Stimulated activated naive B cell treated with anti-CD40 and anti-IgM and Interleukin-4, amounts not matched to agents 10 μg/mL and 1 μg/mL and 100 μg/mL, for 72 hours (primary cell): ENCODE measurements at regions not wholly inside any gene's neighbourhood (a gene's known extent, or its start where the extent isn't known, plus 50 kb on each side); places are given as distances from the start of the nearest gene placed in this dataset.
A peak's percentile ranks its signal among the peaks of the same experiment; 100 is the strongest.
"Not testable (repeated sequence)": the region's sequence is repeated elsewhere in the genome, so short reads cannot be mapped to it uniquely, and the experiment has no call there.

ENCODE experiments used
- ATAC-seq, 2 donors: fragments of 150-1000 bp; cut with Tn5 transposase; replicated peaks; 2 replicates each; pipeline ENCODE4 v1.10.0; 2021; ENCODE audit warnings: moderate library complexity in 1 of 2
- DNase-seq: peaks from one replicate; pipeline ENCODE4 v3.0.0; 2021
- H3K27ac Mint-ChIP-seq: one replicate; pipeline ENCODE4 v1.8.0; 2022; ENCODE audit warnings: mild to moderate bottlenecking, mixed read lengths
- H3K27me3 Mint-ChIP-seq, 2 donors: one replicate each; pipeline ENCODE4 v1.8.0; 2022; ENCODE audit warnings: mixed read lengths in 2 of 2
- H3K36me3 Mint-ChIP-seq, 2 donors: one replicate each; pipeline ENCODE4 v1.8.0; 2022; ENCODE audit warnings: mixed read lengths in 2 of 2, mild to moderate bottlenecking in 1 of 2
- H3K4me1 Mint-ChIP-seq, 2 donors: one replicate each; pipeline ENCODE4 v1.8.0; 2022; ENCODE audit warnings: mixed read lengths in 2 of 2, mild to moderate bottlenecking in 1 of 2
- H3K4me3 Mint-ChIP-seq, 2 donors: one replicate each; pipeline ENCODE4 v1.8.0; 2022; ENCODE audit warnings: mild to moderate bottlenecking in 2 of 2, mixed read lengths in 2 of 2, moderate library complexity in 1 of 2
- H3K9me3 Mint-ChIP-seq, 2 donors: one replicate each; pipeline ENCODE4 v1.8.0; 2022; ENCODE audit warnings: mixed read lengths in 2 of 2, mild to moderate bottlenecking in 1 of 2

DNA sequence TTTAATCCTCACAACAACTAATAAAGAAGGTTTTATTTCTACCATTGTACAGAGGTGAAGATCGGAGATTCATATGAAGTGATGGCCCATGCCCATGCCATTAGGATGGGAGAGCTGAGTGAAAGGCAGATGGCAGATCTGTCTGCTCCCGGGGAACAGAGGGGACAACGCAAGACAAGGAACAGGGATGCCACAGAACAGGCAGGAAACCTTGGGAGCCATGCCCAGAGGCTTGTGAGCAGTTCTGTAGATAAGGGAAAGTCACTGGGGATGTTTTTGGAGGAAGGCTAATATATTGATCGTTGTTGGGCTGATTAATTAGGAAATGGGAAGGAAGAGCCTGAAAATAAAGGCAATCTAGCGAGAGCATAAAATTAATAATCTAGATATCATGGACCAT is 73.1 kb upstream of the ITGB1 start:
- Mint-ChIP-seq H3K9me3 (no peaks in the 10 kb centered on the region), H3K4me3 (no peak overlapping the region), H3K36me3 (no peaks in the 10 kb centered on the region), H3K27me3 (peaks cover 2 to 5% of the 10 kb centered on the region in 2 donors), H3K4me1 (no peaks in the 10 kb centered on the region), H3K27ac (no peak overlapping the region)
- ATAC-seq (no peak), DNase-seq (no peak)

DNA sequence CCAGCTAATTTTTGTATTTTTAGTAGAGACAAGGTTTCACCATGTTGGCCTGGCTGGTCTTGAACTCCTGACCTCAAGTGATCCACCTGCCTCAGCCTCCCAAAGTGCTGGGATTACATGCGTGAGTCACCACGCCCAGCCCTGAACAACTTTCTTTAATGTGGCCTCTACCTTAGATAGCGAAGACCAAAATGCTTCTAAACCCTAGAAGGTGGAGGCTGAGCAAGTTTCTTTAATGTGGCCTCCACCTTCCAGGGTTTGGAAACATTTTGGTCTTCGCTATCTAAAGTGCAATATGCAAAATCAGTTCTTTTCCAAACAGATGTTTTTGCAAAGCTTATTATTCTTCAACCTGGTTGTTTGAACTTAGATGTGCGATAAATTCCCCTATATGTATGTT is 70.5 kb upstream of the ITGB1 start:
- not testable (repeated sequence) for ATAC-seq, H3K4me1 Mint-ChIP-seq, DNase-seq, H3K27me3 Mint-ChIP-seq, H3K27ac Mint-ChIP-seq, H3K4me3 Mint-ChIP-seq, H3K36me3 Mint-ChIP-seq, H3K9me3 Mint-ChIP-seq

DNA sequence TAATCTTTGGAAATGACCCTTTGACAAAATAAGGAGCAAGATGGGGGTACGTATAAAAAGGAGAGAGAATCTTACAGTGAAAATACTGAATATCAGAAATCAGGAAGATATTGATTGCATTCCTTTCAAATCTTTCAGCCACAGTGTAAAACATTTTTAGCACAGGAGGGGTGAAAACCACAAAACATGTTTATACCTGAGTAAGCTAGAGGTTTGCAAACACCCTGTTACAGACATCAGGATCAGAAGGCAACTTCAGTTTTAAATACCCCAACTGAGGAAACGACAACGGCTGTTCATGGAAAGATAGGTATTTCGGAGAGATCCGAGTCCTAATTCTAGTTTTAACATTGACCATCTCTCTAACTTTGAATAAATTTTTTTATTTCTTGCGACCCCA is 69.1 kb upstream of the ITGB1 start:
- Mint-ChIP-seq H3K9me3 (no peaks in the 10 kb centered on the region), H3K27ac (no peak overlapping the region), H3K36me3 (no peaks in the 10 kb centered on the region), H3K4me1 (no peaks in the 10 kb centered on the region), H3K4me3 (no peak overlapping the region), H3K27me3 (peaks cover 5 to 7% of the 10 kb centered on the region in 2 donors)
- ATAC-seq (no peak), DNase-seq (no peak)

DNA sequence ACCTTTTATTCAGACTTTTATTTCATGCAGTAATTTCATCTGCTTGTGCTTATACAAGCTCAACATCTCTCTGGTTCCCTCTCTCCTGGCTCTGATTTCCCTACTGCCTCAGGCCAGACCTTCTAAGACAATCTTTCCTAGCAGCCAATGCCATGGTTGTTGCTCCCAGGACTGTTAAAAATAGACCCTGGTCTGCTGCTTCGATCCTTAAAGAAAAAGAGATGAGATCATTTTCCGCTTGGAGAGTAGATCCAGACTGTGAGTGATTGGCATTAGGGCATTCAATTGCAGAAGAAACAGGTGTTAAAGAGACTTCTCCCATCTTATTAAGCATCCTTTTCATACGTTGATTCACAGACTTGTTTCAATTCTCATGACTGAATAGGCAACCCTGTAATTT is 68.4 kb upstream of the ITGB1 start:
- Mint-ChIP-seq H3K27me3 (peaks cover 5 to 7% of the 10 kb centered on the region in 2 donors), H3K4me1 (no peaks in the 10 kb centered on the region), H3K4me3 (no peak overlapping the region), H3K9me3 (no peaks in the 10 kb centered on the region), H3K36me3 (no peaks in the 10 kb centered on the region), H3K27ac (no peak overlapping the region)
- no peak for ATAC-seq
- DNase-seq: no peak

DNA sequence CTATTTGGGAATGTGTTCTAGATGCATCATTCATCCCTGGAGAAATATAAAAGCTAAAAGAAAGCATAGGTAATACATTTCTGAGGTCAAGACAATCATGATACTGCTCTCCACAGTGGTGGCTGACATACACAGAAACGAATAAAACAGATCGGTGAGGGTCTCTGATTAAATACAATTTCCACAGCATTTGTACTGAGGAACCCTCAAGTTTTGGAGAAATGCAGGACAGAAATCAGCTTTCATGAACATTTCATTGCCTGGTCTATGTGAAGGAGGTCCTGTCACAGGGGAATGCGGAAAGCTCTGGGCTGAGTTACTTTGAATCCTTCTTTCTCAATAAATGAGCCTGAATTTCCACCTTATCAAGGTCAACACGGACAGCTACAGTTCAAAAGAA is 67.9 kb upstream of the ITGB1 start:
- ATAC-seq: no peak
- H3K27ac Mint-ChIP-seq: no peak overlapping the region
- H3K27me3 Mint-ChIP-seq: peaks cover 0 to 7% of the 10 kb centered on the region in 2 donors
- no peaks in the 10 kb centered on the region for H3K36me3 Mint-ChIP-seq
- H3K9me3 Mint-ChIP-seq: no peaks in the 10 kb centered on the region
- H3K4me3 Mint-ChIP-seq: no peak overlapping the region
- no peak for DNase-seq
- H3K4me1 Mint-ChIP-seq: no peaks in the 10 kb centered on the region

DNA sequence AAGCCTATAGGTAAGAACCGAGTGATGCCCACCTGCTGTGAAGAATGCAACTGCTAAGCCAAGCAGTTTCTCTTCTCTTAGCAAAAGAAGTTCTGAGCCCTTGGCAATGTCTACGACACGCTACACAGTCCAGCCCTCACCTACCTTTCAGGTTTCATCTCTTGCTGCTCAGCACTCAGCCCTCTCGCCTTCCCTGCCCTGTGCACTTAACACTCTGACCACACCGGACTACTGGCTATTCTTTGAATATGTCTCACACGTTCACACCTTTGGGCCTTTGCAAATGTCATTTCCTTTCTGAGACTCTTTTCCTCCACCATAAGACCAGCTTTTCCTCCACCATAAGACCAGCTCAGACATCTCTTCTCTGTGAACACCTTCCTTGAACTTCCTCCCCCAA is 67.0 kb upstream of the ITGB1 start:
- no peak for ATAC-seq
- no peak overlapping the region for H3K4me3 Mint-ChIP-seq
- no peaks in the 10 kb centered on the region for H3K9me3 Mint-ChIP-seq
- H3K27ac Mint-ChIP-seq: no peak overlapping the region
- peaks cover 0 to 8% of the 10 kb centered on the region in 2 donors for H3K27me3 Mint-ChIP-seq
- no peaks in the 10 kb centered on the region for H3K4me1 Mint-ChIP-seq
- no peaks in the 10 kb centered on the region for H3K36me3 Mint-ChIP-seq
- no peak for DNase-seq

DNA sequence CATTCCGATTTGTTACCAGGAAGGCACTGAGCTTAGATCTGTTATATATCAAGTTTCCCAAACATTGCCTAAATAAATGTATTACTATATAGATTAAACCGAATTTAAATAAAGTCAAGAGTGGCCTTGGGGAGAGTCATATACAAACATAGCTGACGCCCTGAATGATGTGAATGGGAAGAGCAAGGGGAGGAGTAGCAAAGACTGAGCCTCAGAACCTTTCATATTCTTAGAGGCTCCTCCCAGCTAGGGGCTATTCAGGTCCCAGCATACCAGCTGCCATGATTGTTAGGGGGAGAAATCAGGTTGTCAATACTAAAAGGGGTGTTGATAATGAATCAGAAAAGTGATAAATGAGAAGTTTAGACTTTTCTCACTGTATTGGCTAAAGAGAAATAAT is 64.7 kb upstream of the ITGB1 start:
- no peaks in the 10 kb centered on the region for H3K9me3 Mint-ChIP-seq

DNA sequence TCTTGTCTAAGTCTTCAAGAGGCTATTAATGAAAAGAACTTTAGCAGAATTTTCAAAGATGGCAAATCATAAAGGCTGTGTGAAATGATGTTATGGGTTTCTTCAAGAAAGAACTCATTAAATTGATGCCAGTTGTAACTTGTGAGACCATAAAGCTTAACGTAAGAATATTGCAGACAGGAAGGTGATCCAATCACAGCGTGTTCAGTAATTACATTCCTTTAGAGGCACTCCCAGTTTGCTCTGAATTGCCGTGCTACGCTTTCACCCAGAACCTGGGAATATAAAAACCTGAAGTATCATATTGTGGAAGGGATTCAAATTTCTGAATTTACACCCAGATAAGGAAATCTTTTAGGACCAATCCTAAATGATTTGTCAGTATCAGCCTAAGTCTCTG is 64.1 kb upstream of the ITGB1 start:
- H3K27me3 Mint-ChIP-seq: peaks cover 8 to 16% of the 10 kb centered on the region in 2 donors
- no peaks in the 10 kb centered on the region for H3K36me3 Mint-ChIP-seq
- H3K4me1 Mint-ChIP-seq: no peaks in the 10 kb centered on the region
- H3K4me3 Mint-ChIP-seq: no peak overlapping the region
- DNase-seq: no peak
- ATAC-seq: no peak
- no peak overlapping the region for H3K27ac Mint-ChIP-seq
- H3K9me3 Mint-ChIP-seq: no peaks in the 10 kb centered on the region

More for the DNA sequence above, 64.7 kb upstream of the ITGB1 start:
- ATAC-seq: no peak
- no peaks in the 10 kb centered on the region for H3K4me1 Mint-ChIP-seq
- peaks cover 8 to 16% of the 10 kb centered on the region in 2 donors for H3K27me3 Mint-ChIP-seq
- no peaks in the 10 kb centered on the region for H3K36me3 Mint-ChIP-seq
- H3K4me3 Mint-ChIP-seq: no peak overlapping the region
- no peak for DNase-seq
- H3K27ac Mint-ChIP-seq: no peak overlapping the region

DNA sequence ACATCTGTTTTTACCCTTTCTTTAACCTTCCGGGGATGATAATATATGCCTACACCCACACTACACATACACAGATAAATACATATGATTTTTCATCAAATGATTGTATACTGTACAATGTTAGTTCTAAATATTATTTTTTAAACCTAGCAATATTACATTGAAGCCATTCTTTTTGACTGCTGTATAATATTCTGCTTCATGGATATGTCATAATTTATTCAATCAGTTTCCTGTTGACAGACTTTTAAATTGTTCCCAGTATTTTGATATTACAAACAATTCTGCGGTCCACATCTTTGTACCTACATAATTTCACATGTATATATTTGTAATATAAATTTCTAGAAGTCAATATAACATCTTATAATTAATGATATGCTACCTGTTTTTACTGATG is 59.0 kb upstream of the ITGB1 start:
- Mint-ChIP-seq H3K4me1 (no peaks in the 10 kb centered on the region), H3K36me3 (no peaks in the 10 kb centered on the region), H3K4me3 (no peak overlapping the region), H3K27ac (no peak overlapping the region), H3K27me3 (peaks cover 8 to 9% of the 10 kb centered on the region in 2 donors), H3K9me3 (no peaks in the 10 kb centered on the region)
- ATAC-seq (no peak), DNase-seq (no peak)

DNA sequence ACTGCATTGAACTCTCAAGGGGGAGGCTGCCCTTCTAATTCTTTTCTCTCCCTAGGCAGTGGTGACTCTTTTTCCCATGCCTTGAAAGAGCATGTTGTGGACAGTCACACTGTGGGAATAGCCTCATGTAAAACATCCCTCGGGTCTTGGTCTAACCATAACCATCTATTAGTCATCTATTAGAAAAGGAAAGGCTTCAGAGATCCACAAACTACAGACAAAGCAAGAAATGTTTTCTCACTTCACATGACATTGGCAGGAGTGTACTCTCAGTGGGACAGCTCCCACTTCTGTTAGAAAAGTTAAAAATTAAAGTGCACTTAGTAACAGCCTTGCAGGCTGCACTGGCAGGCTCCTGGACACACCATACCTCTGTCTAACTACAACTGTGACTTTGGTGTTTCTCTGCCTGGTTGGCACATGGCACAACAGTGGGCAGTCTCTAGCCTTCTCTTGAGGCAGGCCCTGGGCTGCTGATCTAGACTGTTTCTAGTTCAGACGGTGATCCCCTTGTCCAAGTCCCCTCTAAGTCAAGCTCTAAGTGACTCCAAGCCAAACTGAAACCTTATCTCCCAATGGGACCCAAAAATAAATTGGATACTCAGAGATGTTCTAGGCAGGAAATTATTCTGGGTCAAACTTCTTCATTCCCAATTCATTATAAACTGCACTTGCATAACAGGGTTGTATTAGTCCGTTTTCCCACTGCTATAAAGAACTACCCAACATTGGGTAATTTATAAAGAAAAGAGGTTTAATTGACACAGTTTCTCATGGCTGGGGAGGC is 57.9 kb upstream of the ITGB1 start:
- no peaks in the 10 kb centered on the region for H3K4me1 Mint-ChIP-seq
- ATAC-seq: no peak
- H3K27ac Mint-ChIP-seq: no peak overlapping the region
- H3K27me3 Mint-ChIP-seq: peaks cover 8 to 9% of the 10 kb centered on the region in 2 donors
- H3K9me3 Mint-ChIP-seq: no peaks in the 10 kb centered on the region
- H3K36me3 Mint-ChIP-seq: no peaks in the 10 kb centered on the region
- DNase-seq: no peak
- no peak overlapping the region for H3K4me3 Mint-ChIP-seq

DNA sequence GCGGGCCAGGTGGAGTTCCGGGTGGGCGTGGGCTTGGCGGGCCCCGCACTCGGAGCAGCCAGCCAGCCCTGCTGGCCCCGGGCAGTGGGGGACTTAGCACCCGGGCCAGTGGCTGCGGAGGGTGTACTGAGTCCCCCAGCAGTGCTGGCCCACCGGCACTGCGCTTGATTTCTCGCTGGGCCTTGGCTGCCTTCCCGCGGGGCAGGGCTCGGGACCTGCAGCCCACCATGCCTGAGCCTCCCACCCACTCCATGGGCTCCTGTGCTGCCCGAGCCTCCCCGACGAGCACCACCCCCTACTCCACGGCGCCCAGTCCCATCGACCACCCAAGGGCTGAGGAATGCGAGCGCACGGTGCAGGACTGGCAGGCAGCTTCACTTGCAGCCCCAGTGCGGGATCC is 55.3 kb upstream of the ITGB1 start:
- not testable (repeated sequence) for H3K36me3 Mint-ChIP-seq, H3K9me3 Mint-ChIP-seq, H3K4me3 Mint-ChIP-seq, H3K27ac Mint-ChIP-seq, DNase-seq, ATAC-seq
- Mint-ChIP-seq H3K4me1 (peaks cover 12 to 23% of the 10 kb centered on the region in 2 donors), H3K27me3 (peaks cover 28 to 31% of the 10 kb centered on the region in 2 donors)

DNA sequence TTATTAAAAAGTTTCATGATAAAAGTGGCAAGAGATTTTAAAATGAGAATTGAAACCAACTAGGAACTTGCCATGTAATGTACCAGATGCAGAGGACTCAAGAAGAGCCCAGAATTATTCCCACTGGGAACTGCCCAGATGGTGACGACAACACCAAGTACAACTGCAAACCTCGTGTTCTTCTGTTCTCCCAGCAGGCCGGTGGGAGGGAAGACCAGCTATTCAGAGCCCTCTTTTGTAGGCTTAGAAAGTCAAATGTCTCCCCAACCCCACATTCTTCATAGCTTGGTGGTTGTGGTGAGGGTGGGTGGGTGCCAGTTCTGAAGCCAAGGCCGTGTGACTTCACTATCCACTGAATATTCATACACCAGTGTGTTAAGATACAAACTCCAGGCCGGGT is 54.3 kb upstream of the ITGB1 start:
- ATAC-seq (no peak), DNase-seq (no peak)
- Mint-ChIP-seq H3K4me3 (no peak overlapping the region), H3K27me3 (peaks cover 22 to 24% of the 10 kb centered on the region in 2 donors), H3K27ac (no peak overlapping the region), H3K36me3 (no peaks in the 10 kb centered on the region), H3K9me3 (no peaks in the 10 kb centered on the region), H3K4me1 (peaks cover 12 to 23% of the 10 kb centered on the region in 2 donors)

DNA sequence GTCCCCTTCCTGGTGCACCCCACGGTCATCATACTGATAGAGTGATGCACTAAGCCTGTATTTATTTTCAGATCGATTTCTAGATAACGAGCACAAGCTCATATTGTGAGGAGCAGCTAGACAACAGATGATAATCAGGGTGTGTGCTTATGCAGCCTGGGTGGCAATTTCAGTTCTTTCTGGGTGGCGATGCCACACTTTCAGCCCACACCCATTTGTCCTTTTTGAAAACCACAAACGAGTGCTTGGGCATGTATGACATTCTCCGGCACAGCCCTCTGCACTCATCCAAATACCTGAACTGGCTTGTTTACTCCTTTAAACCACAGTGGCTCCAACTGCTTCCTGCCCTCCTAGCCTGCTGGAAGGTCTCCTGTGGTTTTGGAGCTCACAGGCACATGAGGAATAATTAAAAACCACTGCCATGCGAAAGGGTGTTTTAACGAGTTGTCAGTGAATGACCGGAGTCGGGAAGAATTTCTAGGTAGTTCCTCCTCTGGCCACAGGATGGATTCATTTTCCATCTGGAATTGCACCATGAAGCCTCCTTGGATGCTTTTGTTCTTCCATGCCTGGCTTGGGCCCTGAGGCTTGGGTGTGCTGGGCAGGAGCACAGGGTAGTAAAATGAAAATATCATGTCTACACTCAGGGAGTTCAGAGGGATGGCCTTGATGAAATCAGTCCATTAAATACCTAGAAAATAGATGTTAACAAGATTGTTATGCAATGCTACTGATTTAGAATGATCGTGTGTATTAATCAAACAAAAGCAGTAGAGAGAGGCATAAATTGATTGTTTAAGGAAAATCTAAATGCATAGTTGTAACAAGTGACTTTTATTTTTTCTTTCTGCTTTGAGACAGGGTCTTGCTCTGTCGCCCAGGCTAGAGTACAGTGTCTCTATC is 52.4 kb upstream of the ITGB1 start:
- Mint-ChIP-seq H3K9me3 (no peaks in the 10 kb centered on the region), H3K27me3 (peaks cover 22 to 24% of the 10 kb centered on the region in 2 donors), H3K27ac (no peak overlapping the region), H3K36me3 (no peaks in the 10 kb centered on the region), H3K4me1 (peaks cover 12 to 31% of the 10 kb centered on the region in 2 donors), H3K4me3 (no peak overlapping the region)
- DNase-seq (no peak), ATAC-seq (peak in 1 of 2 donors; percentile 46)

DNA sequence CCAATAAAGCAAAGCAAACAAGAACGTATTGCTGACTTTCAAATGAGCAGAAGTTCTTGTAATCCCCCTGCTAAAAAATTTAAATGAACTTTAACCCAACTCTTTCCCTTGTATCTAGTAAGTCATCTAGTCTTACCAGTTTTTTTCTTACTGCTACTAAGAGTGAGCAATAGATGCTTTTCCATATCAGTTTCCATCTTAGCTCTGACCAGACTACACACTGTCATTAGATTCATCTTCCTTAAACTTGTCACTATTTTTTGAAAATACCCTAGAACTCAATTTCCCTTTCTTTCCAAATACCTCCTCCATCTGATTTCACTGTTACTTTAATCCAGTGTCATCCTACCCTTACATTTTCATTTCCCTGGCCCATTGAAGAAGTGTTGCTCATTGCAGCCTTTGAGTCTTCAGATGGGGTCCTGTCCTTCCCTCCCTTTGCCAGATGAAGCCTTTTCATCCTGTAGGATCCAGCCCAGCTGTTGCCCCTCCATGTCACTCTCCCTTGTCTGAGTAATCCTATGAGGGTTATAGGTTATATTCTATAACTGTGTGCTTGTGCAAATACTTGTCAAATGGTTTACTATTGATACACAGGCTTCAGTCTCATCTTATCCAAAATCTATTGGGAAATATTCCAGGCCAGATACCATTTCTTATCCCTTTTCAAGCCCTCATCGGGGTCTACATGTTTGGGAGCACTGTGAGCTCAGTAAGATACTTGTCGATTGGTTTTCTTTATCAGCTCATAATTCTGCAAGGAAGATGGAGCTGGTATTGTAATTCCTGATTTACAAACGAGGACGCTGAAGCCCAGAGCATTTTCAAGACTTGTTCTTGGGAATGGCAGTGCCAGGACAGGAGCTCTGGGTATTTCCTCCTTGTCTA is 51.5 kb upstream of the ITGB1 start:
- Mint-ChIP-seq H3K4me1 (peaks cover 12 to 33% of the 10 kb centered on the region in 2 donors), H3K4me3 (no peak overlapping the region), H3K36me3 (no peaks in the 10 kb centered on the region), H3K27ac (peak overlapping the region; percentile 27), H3K27me3 (peaks cover 22 to 24% of the 10 kb centered on the region in 2 donors), H3K9me3 (no peaks in the 10 kb centered on the region)
- DNase-seq (no peak), ATAC-seq (no peak)
